Right lung (tissue), 2 donors: ENCODE measurements at regions not wholly inside any gene's neighbourhood (a gene's known extent, or its start where the extent isn't known, plus 50 kb on each side); places are given as distances from the start of the nearest gene placed in this dataset.
"Not testable (repeated sequence)": the region's sequence is repeated elsewhere in the genome, so short reads cannot be mapped to it uniquely, and the experiment has no call there.

Experiments used
- DNase-seq, 2 donors: peaks; one replicate each; pipeline ENCODE4 v3.0.0-alpha.2; 2013

GRCh38 chr18:6525604-6526003, 110.9 kb upstream of the L3MBTL4 start:
- DNase-seq, result no peak

GRCh38 chr18:6537475-6537874, 122.8 kb upstream of the L3MBTL4 start:
- no peak for DNase-seq

- not testable (repeated sequence) for DNase-seq
Observed at GRCh38 chr18:6541131-6541679, 126.5 kb upstream of the L3MBTL4 start.

- no peak for DNase-seq
Observed at GRCh38 chr18:6542296-6542695, 127.6 kb upstream of the L3MBTL4 start.

GRCh38 chr18:6543330-6543908, 128.7 kb upstream of the L3MBTL4 start:
- DNase-seq, result peak; percentile 47 to 60

GRCh38 chr18:6546229-6546628, 131.5 kb upstream of the L3MBTL4 start:
- DNase-seq, result no peak

- DNase-seq, result no peak
Observed at GRCh38 chr18:6547476-6547875, 132.8 kb upstream of the L3MBTL4 start.

GRCh38 chr18:6553234-6553900, 138.7 kb upstream of the L3MBTL4 start:
- DNase-seq, result no peak

GRCh38 chr18:6557057-6557769, 142.5 kb upstream of the L3MBTL4 start:
- no peak for DNase-seq

GRCh38 chr18:6557770-6558248, 143.1 kb upstream of the L3MBTL4 start:
- DNase-seq, result no peak

GRCh38 chr18:6558446-6559156, 143.9 kb upstream of the L3MBTL4 start:
- no peak for DNase-seq

GRCh38 chr18:6559296-6559695, 144.6 kb upstream of the L3MBTL4 start:
- DNase-seq, result no peak

GRCh38 chr18:6561016-6561415, 146.3 kb upstream of the L3MBTL4 start:
- DNase-seq, result no peak

- DNase-seq, result peak; percentile 95 to 97
Observed at GRCh38 chr18:6561420-6561861, 146.7 kb upstream of the L3MBTL4 start.

- no peak for DNase-seq
Observed at GRCh38 chr18:6561862-6562291, 147.2 kb upstream of the L3MBTL4 start.

- DNase-seq, result no peak
Observed at GRCh38 chr18:6563896-6564295, 149.2 kb upstream of the L3MBTL4 start.

GRCh38 chr18:6564950-6565814, 150.5 kb upstream of the L3MBTL4 start:
- DNase-seq, result peak; percentile 49 to 56

GRCh38 chr18:6565815-6566081, 151.0 kb upstream of the L3MBTL4 start:
- no peak for DNase-seq

- DNase-seq, result no peak
Observed at GRCh38 chr18:6566338-6566911, 151.7 kb upstream of the L3MBTL4 start.

- DNase-seq, result no peak
Observed at GRCh38 chr18:6569813-6570212, 155.1 kb upstream of the L3MBTL4 start.
